H9 (cell line): ENCODE measurements at regions not wholly inside any gene's neighbourhood (a gene's known extent, or its start where the extent isn't known, plus 50 kb on each side); places are given as distances from the start of the nearest gene placed in this dataset.

Source experiments
- DNase-seq: peaks from one replicate; pipeline ENCODE4 v3.0.0-alpha.2; 2017
- H2AFZ ChIP-seq: one replicate; pipeline ENCODE4 v1.6.1; 2013; ENCODE audit warnings: mild to moderate bottlenecking, low read length, control low read depth, moderate library complexity
- H2AK5ac ChIP-seq: 2 replicates; pipeline ENCODE4 v1.6.1; 2013; ENCODE audit warnings: low read length, control low read depth, mixed read lengths; ENCODE audit not compliant: insufficient read length
- H2BK120ac ChIP-seq: one replicate; pipeline ENCODE4 v1.6.1; 2013; ENCODE audit warnings: low read depth, mild to moderate bottlenecking, low read length, control low read depth, inconsistent platforms; ENCODE audit not compliant: poor library complexity, severe bottlenecking
- H2BK12ac ChIP-seq: 2 replicates; pipeline ENCODE4 v1.6.1; 2013; ENCODE audit warnings: low read length, control low read depth, mixed read lengths, low read depth; ENCODE audit not compliant: insufficient read length
- H2BK15ac ChIP-seq: 2 replicates; pipeline ENCODE4 v1.6.1; 2013; ENCODE audit warnings: low read depth, low read length, control low read depth
- H2BK20ac ChIP-seq: one replicate; pipeline ENCODE4 v1.6.1; 2013; ENCODE audit warnings: low read depth, mild to moderate bottlenecking, low read length, control low read depth, inconsistent platforms; ENCODE audit not compliant: poor library complexity, severe bottlenecking
- H2BK5ac ChIP-seq: 2 replicates; pipeline ENCODE4 v1.6.1; 2013; ENCODE audit warnings: low read length, control low read depth, mixed read lengths; ENCODE audit not compliant: insufficient read length
- H3K14ac ChIP-seq: 2 replicates; pipeline ENCODE4 v1.6.1; 2013; ENCODE audit warnings: low read length, control low read depth; ENCODE audit not compliant: insufficient read depth
- H3K18ac ChIP-seq: 2 replicates; pipeline ENCODE4 v1.6.1; 2013; ENCODE audit warnings: low read depth, mild to moderate bottlenecking, mixed read lengths, low read length, control low read depth; ENCODE audit not compliant: insufficient read length
- H3K23ac ChIP-seq: 2 replicates; pipeline ENCODE4 v1.6.1; 2013; ENCODE audit warnings: low read length, control low read depth, mixed read lengths, low read depth; ENCODE audit not compliant: insufficient read length
- H3K23me2 ChIP-seq: 2 replicates; pipeline ENCODE4 v1.6.1; 2013; ENCODE audit warnings: low read depth, mild to moderate bottlenecking, mixed read lengths, low read length, control low read depth; ENCODE audit not compliant: insufficient read length, poor library complexity, severe bottlenecking
- H3K27ac ChIP-seq: 2 replicates; pipeline ENCODE4 v1.5.1; 2013; ENCODE audit warnings: low read length, control low read depth, mixed read lengths, low read depth; ENCODE audit not compliant: insufficient read length
- H3K27me3 ChIP-seq: 2 replicates; pipeline ENCODE4 v1.6.1; 2013; ENCODE audit warnings: low read length, control low read depth, inconsistent platforms; ENCODE audit not compliant: insufficient read depth
- H3K4ac ChIP-seq: 2 replicates; pipeline ENCODE4 v1.6.1; 2013; ENCODE audit warnings: low read depth, mild to moderate bottlenecking, control low read depth, inconsistent platforms, low read length, moderate library complexity
- H3K4me1 ChIP-seq: 2 replicates; pipeline ENCODE4 v1.6.1; 2013; ENCODE audit warnings: low read length, control low read depth, inconsistent platforms; ENCODE audit not compliant: insufficient read depth
- H3K4me2 ChIP-seq: 2 replicates; pipeline ENCODE4 v1.6.1; 2013; ENCODE audit warnings: low read length, control low read depth, mixed read lengths; ENCODE audit not compliant: insufficient read length, insufficient read depth
- H3K56ac ChIP-seq: 2 replicates; pipeline ENCODE4 v1.6.1; 2013; ENCODE audit warnings: low read depth, mild to moderate bottlenecking, mixed read lengths, low read length, control low read depth; ENCODE audit not compliant: insufficient read length
- H3K79me1 ChIP-seq: 2 replicates; pipeline ENCODE4 v1.6.1; 2013; ENCODE audit warnings: low read depth, mild to moderate bottlenecking, moderate library complexity, low read length, control low read depth, inconsistent platforms; ENCODE audit not compliant: insufficient read depth, poor library complexity, severe bottlenecking
- H3K79me2 ChIP-seq: 2 replicates; pipeline ENCODE4 v1.6.1; 2013; ENCODE audit warnings: low read length, control low read depth, inconsistent platforms; ENCODE audit not compliant: insufficient read depth
- H3K9ac ChIP-seq: 2 replicates; pipeline ENCODE4 v1.6.1; 2013; ENCODE audit warnings: low read length, control low read depth, mixed read lengths; ENCODE audit not compliant: insufficient read length; ENCODE audit errors: extremely low read depth
- H3K9me3 ChIP-seq: one replicate; pipeline ENCODE4 v1.6.1; 2013; ENCODE audit warnings: low read depth, low read length, inconsistent platforms; ENCODE audit not compliant: control insufficient read depth
- H3T11ph ChIP-seq: one replicate; pipeline ENCODE4 v1.6.1; 2013; ENCODE audit warnings: mild to moderate bottlenecking, low read length, control low read depth, inconsistent platforms
- H4K20me1 ChIP-seq: one replicate; pipeline ENCODE4 v1.6.1; 2013; ENCODE audit not compliant: control insufficient read depth, insufficient read length, insufficient read depth
- H4K5ac ChIP-seq: 2 replicates; pipeline ENCODE4 v1.6.1; 2013; ENCODE audit warnings: low read depth, mild to moderate bottlenecking, mixed read lengths, low read length, control low read depth; ENCODE audit not compliant: insufficient read length
- H4K8ac ChIP-seq: replicated peaks from 2 replicates; pipeline ENCODE4 v1.6.1; 2013; ENCODE audit warnings: low read length, control low read depth, mixed read lengths, low read depth; ENCODE audit not compliant: insufficient read length
- H4K91ac ChIP-seq: 2 replicates; pipeline ENCODE4 v1.6.1; 2013; ENCODE audit warnings: low read depth, mild to moderate bottlenecking, moderate library complexity, mixed read lengths, low read length, control low read depth; ENCODE audit not compliant: insufficient read length
- H3K27ac Mint-ChIP-seq, 3 experiments: 2 replicates in 2 of 3; 3 replicates in 1 of 3; pipeline ENCODE4 v1.8.0; 2020 to 2021; ENCODE audit warnings: mixed read lengths in 3 of 3, mild to moderate bottlenecking in 1 of 3, moderate library complexity in 1 of 3
- H3K27me3 Mint-ChIP-seq: 2 replicates; pipeline ENCODE4 v1.8.0; 2021; ENCODE audit warnings: low read depth, mild to moderate bottlenecking, moderate library complexity, mixed read lengths
- H3K36me3 Mint-ChIP-seq, 3 experiments: 2 replicates in 2 of 3; 3 replicates in 1 of 3; pipeline ENCODE4 v1.8.0; 2020 to 2021; ENCODE audit warnings: low read depth in 3 of 3, mixed read lengths in 3 of 3; ENCODE audit not compliant: insufficient read depth in 1 of 3
- H3K4me1 Mint-ChIP-seq, 2 experiments: 2 replicates each; pipeline ENCODE4 v1.8.0; 2020; ENCODE audit warnings: mixed read lengths in 2 of 2
- H3K4me3 Mint-ChIP-seq, 2 experiments: 2 replicates in 1 of 2; 3 replicates in 1 of 2; pipeline ENCODE4 v1.8.0; 2020 to 2021; ENCODE audit warnings: mild to moderate bottlenecking in 2 of 2, mixed read lengths in 2 of 2, moderate library complexity in 1 of 2
- H3K9me3 Mint-ChIP-seq, 2 experiments: 2 replicates in 1 of 2; 3 replicates in 1 of 2; pipeline ENCODE4 v1.8.0; 2020; ENCODE audit warnings: mild to moderate bottlenecking in 2 of 2, mixed read lengths in 2 of 2, moderate library complexity in 1 of 2
- CTCF ChIP-seq: fragments of 200-600 bp; sonication (generic); conservative IDR thresholded peaks from 3 replicates; pipeline ENCODE4 v1.8.0; 2021; ENCODE audit warnings: antibody characterized with exemption, mild to moderate bottlenecking

DNA sequence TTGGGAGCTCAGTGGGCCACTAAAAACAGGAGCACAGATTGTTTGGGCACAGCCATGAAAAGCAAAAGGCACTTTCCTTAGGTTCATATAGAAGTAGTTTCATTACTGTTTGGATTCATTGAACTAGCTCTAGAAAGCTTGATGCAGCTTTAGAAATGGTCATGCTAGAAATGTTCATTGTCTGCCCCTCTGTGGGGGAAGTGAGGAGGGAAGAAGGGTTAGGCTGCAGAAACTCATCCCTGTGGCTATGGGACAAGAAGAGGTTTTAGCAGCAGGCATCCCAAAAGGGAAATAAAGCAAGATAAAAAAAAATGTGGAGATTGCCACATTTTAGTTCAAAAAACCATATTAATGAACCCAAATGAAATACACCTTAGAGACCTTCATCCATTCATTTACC, 359.6 kb upstream of the PTBP2 start:
- H3K4me2 ChIP-seq = no peak overlapping the region
- no peak for TF ChIP-seq CTCF
- H3K4me3 Mint-ChIP-seq = no peak overlapping the region

More for the DNA sequence above, 359.6 kb upstream of the PTBP2 start:
- Histone ChIP-seq H3K4me1 (no peaks in the 10 kb centered on the region), H2BK12ac (no peak overlapping the region), H4K91ac (no peak overlapping the region), H3K23me2 (no peaks in the 10 kb centered on the region), H2AFZ (no peak overlapping the region), H3K9me3 (no peaks in the 10 kb centered on the region), H2BK15ac (no peak overlapping the region), H3K56ac (no peak overlapping the region), H3K4ac (no peak overlapping the region), H4K20me1 (no peaks in the 10 kb centered on the region), H3K27ac (no peak overlapping the region), H2BK120ac (no peak overlapping the region), H2BK20ac (no peak overlapping the region), H4K8ac (no peak overlapping the region), H3K79me2 (no peaks in the 10 kb centered on the region), H3K18ac (no peak overlapping the region), H3K23ac (no peak overlapping the region), H3K27me3 (no peaks in the 10 kb centered on the region), H4K5ac (no peak overlapping the region), H2AK5ac (no peak overlapping the region), H3K79me1 (no peaks in the 10 kb centered on the region), H2BK5ac (no peak overlapping the region), H3K9ac (no peak overlapping the region), H3T11ph (no peak overlapping the region), H3K14ac (no peak overlapping the region)
- no peaks in the 10 kb centered on the region for H3K9me3 Mint-ChIP-seq
- DNase-seq = no peak
- H3K27me3 Mint-ChIP-seq = no peaks in the 10 kb centered on the region
- H3K4me1 Mint-ChIP-seq = no peaks in the 10 kb centered on the region; a peak in 1 of 4 replicates
- H3K36me3 Mint-ChIP-seq = no peaks in the 10 kb centered on the region
- H3K27ac Mint-ChIP-seq = no peak overlapping the region
